HG03060 (cell line): ENCODE measurements at regions not wholly inside any gene's neighbourhood (a gene's known extent, or its start where the extent isn't known, plus 50 kb on each side); places are given as distances from the start of the nearest gene placed in this dataset.
"Not testable (repeated sequence)": the region's sequence is repeated elsewhere in the genome, so short reads cannot be mapped to it uniquely, and the experiment has no call there.

ENCODE experiments used
- ATAC-seq: cut with Tn5 transposase; IDR thresholded peaks from one replicate; pipeline ENCODE4 v1.9.1; 2021; ENCODE audit warnings: low read depth, moderate number of reproducible peaks; ENCODE audit not compliant: unreplicated experiment

GRCh38 chr6:15096894-15097837, 148.7 kb upstream of the JARID2 start:
- ATAC-seq, result no peak

GRCh38 chr6:15101130-15101529, 144.7 kb upstream of the JARID2 start:
- ATAC-seq, result no peak

GRCh38 chr6:15102241-15102640, 143.6 kb upstream of the JARID2 start:
- ATAC-seq, result no peak

GRCh38 chr6:15106958-15107643, 138.8 kb upstream of the JARID2 start:
- no peak for ATAC-seq

- ATAC-seq, result no peak
Observed at GRCh38 chr6:15107644-15108382, 138.1 kb upstream of the JARID2 start.

- no peak for ATAC-seq
Observed at GRCh38 chr6:15108383-15108715, 137.5 kb upstream of the JARID2 start.

GRCh38 chr6:15109338-15110090, 136.4 kb upstream of the JARID2 start:
- ATAC-seq, result no peak

- ATAC-seq, result no peak
Observed at GRCh38 chr6:15110726-15111354, 135.0 kb upstream of the JARID2 start.

GRCh38 chr6:15111576-15111975, 134.3 kb upstream of the JARID2 start:
- not testable (repeated sequence) for ATAC-seq

GRCh38 chr6:15113587-15113986, 132.3 kb upstream of the JARID2 start:
- ATAC-seq, result no peak

GRCh38 chr6:15114061-15114460, 131.8 kb upstream of the JARID2 start:
- ATAC-seq, result no peak

- ATAC-seq, result no peak
Observed at GRCh38 chr6:15116889-15117288, 129.0 kb upstream of the JARID2 start.

- ATAC-seq, result no peak
Observed at GRCh38 chr6:15121443-15121842, 124.4 kb upstream of the JARID2 start.

GRCh38 chr6:15121977-15122550, 123.8 kb upstream of the JARID2 start:
- ATAC-seq, result no peak

GRCh38 chr6:15129887-15130286, 116.0 kb upstream of the JARID2 start:
- no peak for ATAC-seq

GRCh38 chr6:15131234-15131633, 114.6 kb upstream of the JARID2 start:
- ATAC-seq, result no peak

- ATAC-seq, result no peak
Observed at GRCh38 chr6:15131651-15132061, 114.2 kb upstream of the JARID2 start.

GRCh38 chr6:15132167-15132566, 113.7 kb upstream of the JARID2 start:
- ATAC-seq, result no peak

GRCh38 chr6:15132854-15133670, 112.8 kb upstream of the JARID2 start:
- ATAC-seq, result no peak
